A673 (cell line): ENCODE measurements at regions not wholly inside any gene's neighbourhood (a gene's known extent, or its start where the extent isn't known, plus 50 kb on each side); places are given as distances from the start of the nearest gene placed in this dataset.

ENCODE experiments used
- EZH2 ChIP-seq: fragments of 200-600 bp; sonication (generic); IDR thresholded peaks from 2 replicates; pipeline ENCODE4 v1.6.1; 2017; ENCODE audit warnings: borderline replicate concordance, low read depth, mild to moderate bottlenecking, mixed read lengths, antibody characterized with exemption, low read length; ENCODE audit not compliant: poor library complexity, severe bottlenecking
- TF ChIP-seq, protein P1 (sequence below): fragments of 300-800, 200-600 bp; sonication (generic); conservative IDR thresholded peaks from 2 replicates; pipeline ENCODE4 v1.5.1; 2017; ENCODE audit warnings: low read depth, mild to moderate bottlenecking, antibody characterized with exemption, low read length, moderate library complexity, mixed read lengths

GRCh38 chr7:36075561-36075960 lies 77.5 kb upstream of the EEPD1 start:
- TF ChIP-seq, protein P1, sequence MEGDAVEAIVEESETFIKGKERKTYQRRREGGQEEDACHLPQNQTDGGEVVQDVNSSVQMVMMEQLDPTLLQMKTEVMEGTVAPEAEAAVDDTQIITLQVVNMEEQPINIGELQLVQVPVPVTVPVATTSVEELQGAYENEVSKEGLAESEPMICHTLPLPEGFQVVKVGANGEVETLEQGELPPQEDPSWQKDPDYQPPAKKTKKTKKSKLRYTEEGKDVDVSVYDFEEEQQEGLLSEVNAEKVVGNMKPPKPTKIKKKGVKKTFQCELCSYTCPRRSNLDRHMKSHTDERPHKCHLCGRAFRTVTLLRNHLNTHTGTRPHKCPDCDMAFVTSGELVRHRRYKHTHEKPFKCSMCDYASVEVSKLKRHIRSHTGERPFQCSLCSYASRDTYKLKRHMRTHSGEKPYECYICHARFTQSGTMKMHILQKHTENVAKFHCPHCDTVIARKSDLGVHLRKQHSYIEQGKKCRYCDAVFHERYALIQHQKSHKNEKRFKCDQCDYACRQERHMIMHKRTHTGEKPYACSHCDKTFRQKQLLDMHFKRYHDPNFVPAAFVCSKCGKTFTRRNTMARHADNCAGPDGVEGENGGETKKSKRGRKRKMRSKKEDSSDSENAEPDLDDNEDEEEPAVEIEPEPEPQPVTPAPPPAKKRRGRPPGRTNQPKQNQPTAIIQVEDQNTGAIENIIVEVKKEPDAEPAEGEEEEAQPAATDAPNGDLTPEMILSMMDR, result no peak
- TF ChIP-seq EZH2, result no peak
